DOHH2 (cell line): ENCODE measurements at regions not wholly inside any gene's neighbourhood (a gene's known extent, or its start where the extent isn't known, plus 50 kb on each side); places are given as distances from the start of the nearest gene placed in this dataset.

Source experiments
- CTCF ChIP-seq: fragments of 200-600 bp; sonication (generic); IDR thresholded peaks from one replicate; pipeline ENCODE4 v1.5.1; 2014; ENCODE audit warnings: antibody characterized with exemption, mild to moderate bottlenecking, low read depth, low read length; ENCODE audit not compliant: poor library complexity, severe bottlenecking
- EZH2phosphoT487 ChIP-seq: fragments of 200-600 bp; sonication (generic); IDR thresholded peaks from 2 replicates; pipeline ENCODE4 v1.6.1; 2017; ENCODE audit warnings: borderline replicate concordance, mild to moderate bottlenecking, antibody characterized with exemption, low read length, moderate library complexity, mixed read lengths

- TF ChIP-seq CTCF = no peak
- TF ChIP-seq EZH2phosphoT487 = no peak
Measured at GRCh38 chr10:130686689-130687300, 550.6 kb downstream of the GLRX3 start.
